OCI-LY1 (cell line): ENCODE measurements at regions not wholly inside any gene's neighbourhood (a gene's known extent, or its start where the extent isn't known, plus 50 kb on each side); places are given as distances from the start of the nearest gene placed in this dataset.

Experiments used
- H2AFZ ChIP-seq: fragments of 200-600 bp; sonication (generic), shearing (Covaris generic); 2 replicates; pipeline ENCODE4 v1.6.0; 2014; ENCODE audit warnings: antibody characterized with exemption, mild to moderate bottlenecking, low read length
- H3F3A ChIP-seq: fragments of 200-600 bp; sonication (generic), shearing (Covaris generic); 2 replicates; pipeline ENCODE4 v1.6.0; 2014; ENCODE audit warnings: mild to moderate bottlenecking, antibody characterized with exemption, low read length, moderate library complexity; ENCODE audit not compliant: insufficient read depth
- H3K27ac ChIP-seq: fragments of 200-600 bp; sonication (generic); 2 replicates; pipeline ENCODE4 v1.5.1; 2014; ENCODE audit warnings: low read length, mixed run types, mild to moderate bottlenecking, low read depth; ENCODE audit not compliant: poor library complexity, severe bottlenecking
- H3K27me3 ChIP-seq: fragments of 200-600 bp; sonication (generic); 2 replicates; pipeline ENCODE4 v1.6.0; 2014; ENCODE audit warnings: antibody characterized with exemption, mild to moderate bottlenecking, low read length, moderate library complexity; ENCODE audit not compliant: insufficient read depth
- H3K36me3 ChIP-seq: fragments of 200-600 bp; sonication (generic); 2 replicates; pipeline ENCODE4 v1.6.1; 2014; ENCODE audit warnings: mild to moderate bottlenecking, antibody characterized with exemption, low read length, moderate library complexity, mixed read lengths; ENCODE audit not compliant: insufficient read depth
- H3K4me1 ChIP-seq: fragments of 200-600 bp; sonication (generic); 2 replicates; pipeline ENCODE4 v1.5.1; 2014; ENCODE audit warnings: mild to moderate bottlenecking, low read length, moderate library complexity; ENCODE audit not compliant: insufficient read depth, severe bottlenecking
- H3K4me2 ChIP-seq: fragments of 200-600 bp; sonication (generic), shearing (Covaris generic); 2 replicates; pipeline ENCODE4 v1.6.1; 2014; ENCODE audit warnings: low read length
- H3K4me3 ChIP-seq: fragments of 200-600 bp; sonication (generic); 2 replicates; pipeline ENCODE4 v1.5.1; 2014; ENCODE audit warnings: low read length, low read depth, mild to moderate bottlenecking, mixed read lengths; ENCODE audit not compliant: poor library complexity, severe bottlenecking
- H3K79me2 ChIP-seq: fragments of 200-600 bp; shearing (Covaris generic); 2 replicates; pipeline ENCODE4 v1.6.1; 2016; ENCODE audit warnings: mixed run types, low read length, mixed read lengths; ENCODE audit not compliant: insufficient read depth
- H3K9ac ChIP-seq: fragments of 200-600 bp; sonication (generic), shearing (Covaris generic); 2 replicates; pipeline ENCODE4 v1.6.1; 2014; ENCODE audit warnings: mild to moderate bottlenecking, low read length, mixed read lengths
- H3K9me2 ChIP-seq: fragments of 200-600 bp; sonication (generic), shearing (Covaris generic); 2 replicates; pipeline ENCODE4 v1.6.1; 2014; ENCODE audit warnings: low read depth, mild to moderate bottlenecking, low read length, mixed read lengths
- H3K9me3 ChIP-seq: fragments of 200-600 bp; shearing (Covaris generic); 2 replicates; pipeline ENCODE4 v1.6.1; 2014; ENCODE audit warnings: low read length, mixed read lengths
- H4K20me1 ChIP-seq: fragments of 200-600 bp; sonication (generic), shearing (Covaris generic); 2 replicates; pipeline ENCODE4 v1.6.0; 2016; ENCODE audit warnings: mild to moderate bottlenecking, low read length; ENCODE audit not compliant: insufficient read depth
- CTCF ChIP-seq: fragments of 200-600 bp; sonication (generic), shearing (Covaris generic); IDR thresholded peaks from 2 replicates; pipeline ENCODE4 v1.5.1; 2017; ENCODE audit warnings: mild to moderate bottlenecking, antibody characterized with exemption, low read length, moderate library complexity, mixed read lengths
- EZH2 ChIP-seq: fragments of 200-600 bp; sonication (generic), shearing (Covaris generic); IDR thresholded peaks from 2 replicates; pipeline ENCODE4 v1.8.0; 2017; ENCODE audit warnings: borderline replicate concordance, mixed run types, mild to moderate bottlenecking, antibody characterized with exemption, low read length, moderate library complexity, mixed read lengths

DNA sequence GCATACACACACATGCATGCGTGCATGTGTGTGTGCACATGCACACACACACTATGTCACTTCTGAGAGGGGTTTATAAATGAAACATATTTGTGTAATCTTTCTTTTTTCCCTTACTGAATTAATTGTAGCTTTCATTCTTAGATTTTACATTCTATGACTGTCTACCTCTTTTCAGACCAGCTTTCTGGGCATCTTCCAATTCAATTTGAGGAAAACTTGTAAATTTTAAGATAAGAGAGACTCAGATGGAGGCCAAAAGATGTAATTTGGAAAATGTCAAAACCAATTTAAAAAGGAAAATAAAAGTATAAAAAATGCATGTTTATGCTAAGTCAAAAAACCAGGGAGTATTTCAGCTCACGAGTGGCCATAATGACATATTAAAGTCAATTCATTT, 594.5 kb downstream of the OLFM4 start:
- Histone ChIP-seq H3K4me3 (no peak overlapping the region), H3K36me3 (no peaks in the 10 kb centered on the region), H2AFZ (no peak overlapping the region), H3K9me3 (no peaks in the 10 kb centered on the region), H3K27ac (no peak overlapping the region), H3K27me3 (no peaks in the 10 kb centered on the region), H3F3A (no peaks in the 10 kb centered on the region), H3K9me2 (no peaks in the 10 kb centered on the region), H3K9ac (no peak overlapping the region), H3K4me1 (no peaks in the 10 kb centered on the region), H3K79me2 (no peaks in the 10 kb centered on the region), H4K20me1 (no peaks in the 10 kb centered on the region), H3K4me2 (no peak overlapping the region)
- TF ChIP-seq CTCF (no peak), EZH2 (no peak)

DNA sequence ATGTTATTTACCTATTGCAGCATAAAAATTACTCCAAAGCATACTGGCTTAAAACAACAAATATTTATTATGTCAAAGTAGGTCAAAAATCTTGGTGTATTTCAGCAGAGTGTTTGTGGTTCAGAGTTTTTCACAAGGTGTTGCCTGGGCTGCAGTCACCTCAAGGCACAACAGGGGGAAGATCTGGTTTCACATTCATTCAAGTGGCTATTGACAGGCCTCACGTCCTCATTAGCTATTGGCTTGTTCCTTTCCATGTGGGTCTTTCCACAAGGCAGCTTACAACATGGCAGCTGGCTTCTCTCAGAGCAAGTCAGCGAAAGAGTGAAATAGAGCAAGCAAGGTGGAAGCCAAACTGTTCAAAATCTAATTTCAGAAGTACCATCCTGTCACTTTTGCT, 602.9 kb downstream of the OLFM4 start:
- H3K27me3 ChIP-seq = no peaks in the 10 kb centered on the region
- H3K79me2 ChIP-seq = no peaks in the 10 kb centered on the region
- no peaks in the 10 kb centered on the region for H4K20me1 ChIP-seq
- H3K9ac ChIP-seq = no peak overlapping the region
- H3K4me3 ChIP-seq = no peak overlapping the region
- H2AFZ ChIP-seq = no peak overlapping the region
- no peak overlapping the region for H3K27ac ChIP-seq
- H3K9me2 ChIP-seq = no peaks in the 10 kb centered on the region
- no peaks in the 10 kb centered on the region for H3K9me3 ChIP-seq
- no peaks in the 10 kb centered on the region for H3F3A ChIP-seq
- TF ChIP-seq EZH2 = no peak
- no peak for TF ChIP-seq CTCF
- H3K4me1 ChIP-seq = no peaks in the 10 kb centered on the region
- no peaks in the 10 kb centered on the region for H3K36me3 ChIP-seq
- no peak overlapping the region for H3K4me2 ChIP-seq

DNA sequence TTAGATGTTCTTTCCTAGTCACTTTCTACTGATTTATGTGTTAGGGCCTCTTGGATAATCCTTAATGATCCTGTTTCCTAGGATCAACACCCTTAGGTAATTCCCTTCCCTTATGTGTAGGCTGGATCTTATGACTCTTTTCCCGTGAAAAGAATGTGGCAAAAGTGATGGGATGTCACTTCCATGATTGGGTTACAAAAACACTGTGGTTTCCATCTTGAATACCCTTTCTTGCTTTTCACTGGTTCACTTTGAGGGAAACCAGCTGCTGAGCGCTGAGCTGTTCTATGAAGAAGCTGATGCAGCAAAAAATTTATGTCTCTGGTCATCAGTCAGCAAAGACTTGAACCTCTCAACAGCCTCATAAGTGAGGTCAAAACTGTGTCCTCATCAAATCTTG, 609.4 kb downstream of the OLFM4 start:
- no peaks in the 10 kb centered on the region for H3K27me3 ChIP-seq
- H3F3A ChIP-seq = no peaks in the 10 kb centered on the region
- H3K4me2 ChIP-seq = no peak overlapping the region
- H3K9me2 ChIP-seq = no peaks in the 10 kb centered on the region
- no peak overlapping the region for H3K9ac ChIP-seq
- no peaks in the 10 kb centered on the region for H3K79me2 ChIP-seq
- H2AFZ ChIP-seq = no peak overlapping the region
- no peaks in the 10 kb centered on the region for H3K9me3 ChIP-seq
- no peak overlapping the region for H3K4me3 ChIP-seq
- TF ChIP-seq CTCF (no peak), EZH2 (no peak)
- H3K27ac ChIP-seq = no peak overlapping the region
- no peaks in the 10 kb centered on the region for H3K4me1 ChIP-seq
- no peaks in the 10 kb centered on the region for H4K20me1 ChIP-seq
- no peaks in the 10 kb centered on the region for H3K36me3 ChIP-seq
